Midbrain (tissue), 1 donor: ENCODE measurements at regions not wholly inside any gene's neighbourhood (a gene's known extent, or its start where the extent isn't known, plus 50 kb on each side); places are given as distances from the start of the nearest gene placed in this dataset.

Experiments used
- DNase-seq: peaks from one replicate; lab custom pipeline; 2025; lab: John Stamatoyannopoulos, UW

GRCh38 chr11:119521551-119521950, 98.6 kb upstream of the THY1 start:
- DNase-seq = no peak

GRCh38 chr11:119520966-119521365, 98.0 kb upstream of the THY1 start:
- no peak for DNase-seq

GRCh38 chr11:119520400-119520799, 97.4 kb upstream of the THY1 start:
- DNase-seq = no peak

GRCh38 chr11:119519796-119520195, 96.8 kb upstream of the THY1 start:
- DNase-seq = no peak

GRCh38 chr11:119518746-119519730, 96.1 kb upstream of the THY1 start:
- no peak for DNase-seq

- no peak for DNase-seq
Observed at GRCh38 chr11:119515771-119516400, 92.9 kb upstream of the THY1 start.

- DNase-seq = no peak
Observed at GRCh38 chr11:119513806-119514170, 90.8 kb upstream of the THY1 start.

- no peak for DNase-seq
Observed at GRCh38 chr11:119513131-119513805, 90.3 kb upstream of the THY1 start.

- DNase-seq = no peak
Observed at GRCh38 chr11:119512369-119512768, 89.4 kb upstream of the THY1 start.

GRCh38 chr11:119511614-119512306, 88.8 kb upstream of the THY1 start:
- no peak for DNase-seq

GRCh38 chr11:119509969-119510401, 87.0 kb upstream of the THY1 start:
- DNase-seq = no peak

- no peak for DNase-seq
Observed at GRCh38 chr11:119509282-119509841, 86.4 kb upstream of the THY1 start.

- no peak for DNase-seq
Observed at GRCh38 chr11:119506436-119506835, 83.5 kb upstream of the THY1 start.

- no peak for DNase-seq
Observed at GRCh38 chr11:119505861-119506260, 82.9 kb upstream of the THY1 start.

- DNase-seq = no peak
Observed at GRCh38 chr11:119505071-119505470, 82.1 kb upstream of the THY1 start.

- DNase-seq = no peak
Observed at GRCh38 chr11:119504371-119504770, 81.4 kb upstream of the THY1 start.

GRCh38 chr11:119501777-119502405, 78.9 kb upstream of the THY1 start:
- DNase-seq = no peak

GRCh38 chr11:119497717-119498116, 74.7 kb upstream of the THY1 start:
- no peak for DNase-seq

GRCh38 chr11:119496997-119497396, 74.0 kb upstream of the THY1 start:
- DNase-seq = no peak

- no peak for DNase-seq
Observed at GRCh38 chr11:119496469-119496868, 73.5 kb upstream of the THY1 start.

- no peak for DNase-seq
Observed at GRCh38 chr11:119493712-119494111, 70.7 kb upstream of the THY1 start.
